ENCODE measurements at regions not wholly inside any gene's neighbourhood (a gene's known extent, or its start where the extent isn't known, plus 50 kb on each side); places are given as distances from the start of the nearest gene placed in this dataset.

- H3K4me2 ChIP-seq = no peak overlapping the region
- no peak for FAIRE-seq
- ATAC-seq = no peak
- TF ChIP-seq BHLHE40 (IDR thresholded peaks at IDR 0.05; ENCODE audit: low read depth, low read length) (no peak), JUNB (IDR thresholded peaks at IDR 0.05) (no peak), CHD2 (IDR thresholded peaks at IDR 0.05; ENCODE audit: low read length, partially characterized antibody) (no peak), RARB (CRISPR knock-in tag; IDR thresholded peaks at IDR 0.05) (no peak), CTCF (IDR thresholded peaks at IDR 0.05) (no peak), RFX5 (IDR thresholded peaks at IDR 0.05) (no peak), MYC (IDR thresholded peaks at IDR 0.05; ENCODE audit: borderline replicate concordance, low read length) (no peak), ATOH8 (CRISPR knock-in tag; IDR thresholded peaks at IDR 0.05; ENCODE audit: low read depth) (no peak), HOXA7 (CRISPR knock-in tag; IDR thresholded peaks at IDR 0.05) (no peak), NFE2L2 (conservative IDR thresholded peaks at IDR 0.05; ENCODE audit: low read length) (no peak), FOXS1 (CRISPR knock-in tag; IDR thresholded peaks at IDR 0.05) (no peak), CBX8 (IDR thresholded peaks at IDR 0.05) (no peak)
- no peaks in the 10 kb centered on the region for H3K9me3 ChIP-seq
- ChIA-PET POLR2A (no interaction called here), CTCF (interaction anchor here (0.6 to 4.5 kb wide), 5 partner anchors 16 to 428 kb away, joined by 3 to 33 read pairs (median 4); no protein-coding TSS in a partner anchor)
- 72% methylated on average over 7 of the region's 7 CpGs for WGBS (ENCODE audit: missing lambda C conversion rate)
- DNase-seq (ENCODE audit: low read depth in 1 of 2, low spot score in 1 of 2) = no peak
- H3K27ac ChIP-seq = no peak overlapping the region
- H3K4me1 ChIP-seq = 0 out of 3 replicates have a peak, but pooled peaks cover 3% of the 10 kb centered on the region
- no peak overlapping the region for H3K4me3 ChIP-seq
Observed at GRCh38 chr16:10312784-10313724, 72.8 kb upstream of the ATF7IP2 start.

GRCh38 chr16:10314317-10314716 lies 71.5 kb upstream of the ATF7IP2 start:
- FAIRE-seq (no peak), ATAC-seq (no peak), DNase-seq (ENCODE audit: low read depth in 1 of 2, low spot score in 1 of 2) (no peak)
- ChIA-PET POLR2A (no interaction called here), CTCF (interaction anchor here (0.6 to 4.5 kb wide), 11 partner anchors 17 to 422 kb away, joined by 3 to 33 read pairs (median 4); partner anchors contain the start of gene TEKT5)
- H3K4me3 ChIP-seq = no peak overlapping the region
- H3K4me2 ChIP-seq = no peak overlapping the region
- 65% methylated on average over 4 of the region's 4 CpGs for WGBS (ENCODE audit: missing lambda C conversion rate)
- H3K4me1 ChIP-seq = 0 out of 3 replicates have a peak, but pooled peaks cover 3% of the 10 kb centered on the region
- no peaks in the 10 kb centered on the region for H3K9me3 ChIP-seq
- no peak overlapping the region for H3K27ac ChIP-seq
- no peak for TF ChIP-seq CBX8 (IDR thresholded peaks at IDR 0.05)
- TF ChIP-seq HOXA7 (CRISPR knock-in tag; IDR thresholded peaks at IDR 0.05) = no peak
- no peak for TF ChIP-seq RFX5 (IDR thresholded peaks at IDR 0.05)
- no peak for TF ChIP-seq ZNF302 (CRISPR knock-in tag; IDR thresholded peaks at IDR 0.05)
- TF ChIP-seq HEYL (CRISPR knock-in tag; IDR thresholded peaks at IDR 0.05) = no peak
- TF ChIP-seq CEBPB (IDR thresholded peaks at IDR 0.05) = no peak
- TF ChIP-seq EHMT2 (IDR thresholded peaks at IDR 0.05; ENCODE audit: low read depth) = no peak
- TF ChIP-seq CHD2 (IDR thresholded peaks at IDR 0.05; ENCODE audit: low read length, partially characterized antibody) = no peak
- no peak for TF ChIP-seq BCL3 (IDR thresholded peaks at IDR 0.05)
- no peak for TF ChIP-seq RCOR1 (IDR thresholded peaks at IDR 0.05; ENCODE audit: low read depth, low read length)
- no peak for TF ChIP-seq HMGXB4 (CRISPR knock-in tag; IDR thresholded peaks at IDR 0.05; ENCODE audit: borderline replicate concordance)
